ENCODE measurements at regions not wholly inside any gene's neighbourhood (a gene's known extent, or its start where the extent isn't known, plus 50 kb on each side); places are given as distances from the start of the nearest gene placed in this dataset.
"Not testable (repeated sequence)": the region's sequence is repeated elsewhere in the genome, so short reads cannot be mapped to it uniquely, and the experiment has no call there.

- no peak for DNase-seq (ENCODE audit: low spot score)
Observed at GRCh38 chr16:17940584-17941364, 395.8 kb downstream of the NPIPA8 start.

GRCh38 chr16:17939723-17940122 lies 396.8 kb downstream of the NPIPA8 start:
- DNase-seq (ENCODE audit: low spot score) = no peak

- DNase-seq (ENCODE audit: low spot score) = no peak
Observed at GRCh38 chr16:17939122-17939536, 397.4 kb downstream of the NPIPA8 start.

- no peak for DNase-seq (ENCODE audit: low spot score)
Observed at GRCh38 chr16:17938546-17938945, 398.0 kb downstream of the NPIPA8 start.

GRCh38 chr16:17936766-17937402 lies 399.7 kb downstream of the NPIPA8 start:
- no peak for DNase-seq (ENCODE audit: low spot score)

GRCh38 chr16:17930280-17930679 lies 406.3 kb downstream of the NPIPA8 start:
- DNase-seq (ENCODE audit: low spot score) = no peak

GRCh38 chr16:17926866-17927399 lies 409.6 kb downstream of the NPIPA8 start:
- DNase-seq (ENCODE audit: low spot score) = no peak

GRCh38 chr16:17926461-17926860 lies 410.1 kb downstream of the NPIPA8 start:
- no peak for DNase-seq (ENCODE audit: low spot score)

GRCh38 chr16:17925761-17926160 lies 410.8 kb downstream of the NPIPA8 start:
- no peak for DNase-seq (ENCODE audit: low spot score)

- DNase-seq (ENCODE audit: low spot score) = peak; percentile 15
Observed at GRCh38 chr16:17921357-17921978, 415.1 kb downstream of the NPIPA8 start.

- DNase-seq (ENCODE audit: low spot score) = no peak
Observed at GRCh38 chr16:17917316-17918019, 419.1 kb downstream of the NPIPA8 start.

- no peak for DNase-seq (ENCODE audit: low spot score)
Observed at GRCh38 chr16:17915791-17916190, 420.7 kb downstream of the NPIPA8 start.

GRCh38 chr16:17914168-17914567 lies 422.4 kb downstream of the NPIPA8 start:
- no peak for DNase-seq (ENCODE audit: low spot score)

GRCh38 chr16:17911578-17911977 lies 425.0 kb downstream of the NPIPA8 start:
- not testable (repeated sequence) for DNase-seq (ENCODE audit: low spot score)

GRCh38 chr16:17906626-17907025 lies 429.9 kb downstream of the NPIPA8 start:
- DNase-seq (ENCODE audit: low spot score) = not testable (repeated sequence)

GRCh38 chr16:17901309-17901708 lies 430.5 kb upstream of the XYLT1 start:
- DNase-seq (ENCODE audit: low spot score) = no peak

- no peak for DNase-seq (ENCODE audit: low spot score)
Observed at GRCh38 chr16:17899141-17899540, 428.4 kb upstream of the XYLT1 start.

GRCh38 chr16:17887963-17888362 lies 417.2 kb upstream of the XYLT1 start:
- DNase-seq (ENCODE audit: low spot score) = no peak

GRCh38 chr16:17885659-17886207 lies 415.0 kb upstream of the XYLT1 start:
- DNase-seq (ENCODE audit: low spot score) = no peak

GRCh38 chr16:17877821-17878360 lies 407.1 kb upstream of the XYLT1 start:
- DNase-seq (ENCODE audit: low spot score) = no peak

GRCh38 chr16:17866996-17867395 lies 396.2 kb upstream of the XYLT1 start:
- no peak for DNase-seq (ENCODE audit: low spot score)

Data from LoVo (cell line).